ENCODE measurements at regions not wholly inside any gene's neighbourhood (a gene's known extent, or its start where the extent isn't known, plus 50 kb on each side); places are given as distances from the start of the nearest gene placed in this dataset.

- DNase-seq = no peak
- H3K9ac ChIP-seq (ENCODE audit: insufficient read depth in 1 of 2, low read length in 2 of 2) = no peak overlapping the region
- TF ChIP-seq, protein P1, sequence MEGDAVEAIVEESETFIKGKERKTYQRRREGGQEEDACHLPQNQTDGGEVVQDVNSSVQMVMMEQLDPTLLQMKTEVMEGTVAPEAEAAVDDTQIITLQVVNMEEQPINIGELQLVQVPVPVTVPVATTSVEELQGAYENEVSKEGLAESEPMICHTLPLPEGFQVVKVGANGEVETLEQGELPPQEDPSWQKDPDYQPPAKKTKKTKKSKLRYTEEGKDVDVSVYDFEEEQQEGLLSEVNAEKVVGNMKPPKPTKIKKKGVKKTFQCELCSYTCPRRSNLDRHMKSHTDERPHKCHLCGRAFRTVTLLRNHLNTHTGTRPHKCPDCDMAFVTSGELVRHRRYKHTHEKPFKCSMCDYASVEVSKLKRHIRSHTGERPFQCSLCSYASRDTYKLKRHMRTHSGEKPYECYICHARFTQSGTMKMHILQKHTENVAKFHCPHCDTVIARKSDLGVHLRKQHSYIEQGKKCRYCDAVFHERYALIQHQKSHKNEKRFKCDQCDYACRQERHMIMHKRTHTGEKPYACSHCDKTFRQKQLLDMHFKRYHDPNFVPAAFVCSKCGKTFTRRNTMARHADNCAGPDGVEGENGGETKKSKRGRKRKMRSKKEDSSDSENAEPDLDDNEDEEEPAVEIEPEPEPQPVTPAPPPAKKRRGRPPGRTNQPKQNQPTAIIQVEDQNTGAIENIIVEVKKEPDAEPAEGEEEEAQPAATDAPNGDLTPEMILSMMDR (IDR thresholded peaks at IDR 0.05; ENCODE audit: control extremely low read depth, extremely low read depth) = no peak
- WGBS, 2 donors = 80 to 85% methylated on average over 2 of the region's 2 CpGs
- no peak for ATAC-seq (ENCODE audit: insufficient read depth, low FRiP score)
- no peak overlapping the region for H3K27ac ChIP-seq (ENCODE audit: low read depth in 1 of 2, low read length in 1 of 2)
- no peaks in the 10 kb centered on the region for H3K36me3 ChIP-seq (ENCODE audit: control insufficient read depth in 4 of 4, insufficient read depth in 4 of 4, low read length in 4 of 4)
- no peak overlapping the region for H3K4me3 ChIP-seq
- peaks cover 0 to 3% (median 0%) of the 10 kb centered on the region in 4 donors for H3K9me3 ChIP-seq (ENCODE audit: control insufficient read depth in 4 of 4, insufficient read depth in 3 of 4, low read length in 3 of 4)
- H3K27me3 ChIP-seq (ENCODE audit: control insufficient read depth in 3 of 3, insufficient read depth in 3 of 3, low read length in 2 of 3) = no peaks in the 10 kb centered on the region
- no peaks in the 10 kb centered on the region for H3K4me1 ChIP-seq (ENCODE audit: control insufficient read depth in 5 of 5, insufficient read depth in 5 of 5, low read length in 5 of 5)
These were observed 742.7 kb upstream of the SLC35B3 start for GRCh38 chr6:9178071-9178470.

DNA sequence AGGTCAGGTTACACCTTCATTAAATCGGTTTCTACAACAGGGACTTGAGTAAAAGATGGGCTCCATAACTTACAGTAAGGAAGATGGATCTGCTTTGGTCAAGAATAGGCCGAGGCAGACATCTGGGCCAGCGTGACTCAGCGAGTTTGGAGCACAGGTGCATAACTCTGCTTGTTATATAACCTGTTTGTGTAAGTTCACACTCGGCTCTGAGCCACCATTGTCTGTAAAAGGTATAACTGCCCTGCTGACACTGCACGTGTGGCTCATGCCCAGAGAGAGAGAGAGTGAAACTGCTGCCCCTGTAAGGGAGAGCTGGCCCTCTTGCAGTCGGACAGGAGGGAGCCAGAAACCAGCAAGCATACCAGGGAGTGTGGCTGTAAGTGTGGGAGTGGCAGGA is 737.9 kb upstream of the SLC35B3 start:
- Histone ChIP-seq H3K36me3 (ENCODE audit: control insufficient read depth in 4 of 4, insufficient read depth in 4 of 4, low read length in 4 of 4) (no peaks in the 10 kb centered on the region), H3K9me3 (ENCODE audit: control insufficient read depth in 4 of 4, insufficient read depth in 3 of 4, low read length in 3 of 4) (peaks cover 0 to 3% (median under 1%) of the 10 kb centered on the region in 4 donors), H3K4me1 (ENCODE audit: control insufficient read depth in 5 of 5, insufficient read depth in 5 of 5, low read length in 5 of 5) (no peaks in the 10 kb centered on the region), H3K9ac (ENCODE audit: insufficient read depth in 1 of 2, low read length in 2 of 2) (no peak overlapping the region), H3K27ac (ENCODE audit: low read depth in 1 of 2, low read length in 1 of 2) (no peak overlapping the region), H3K4me3 (no peak overlapping the region), H3K27me3 (ENCODE audit: control insufficient read depth in 3 of 3, insufficient read depth in 3 of 3, low read length in 2 of 3) (no peaks in the 10 kb centered on the region)
- no peak for DNase-seq
- TF ChIP-seq, protein P1 (IDR thresholded peaks at IDR 0.05; ENCODE audit: control extremely low read depth, extremely low read depth) = no peak
- ATAC-seq (ENCODE audit: insufficient read depth, low FRiP score) = no peak
- WGBS, 2 donors = 80 to 84% methylated on average over 7 of the region's 7 CpGs

DNA sequence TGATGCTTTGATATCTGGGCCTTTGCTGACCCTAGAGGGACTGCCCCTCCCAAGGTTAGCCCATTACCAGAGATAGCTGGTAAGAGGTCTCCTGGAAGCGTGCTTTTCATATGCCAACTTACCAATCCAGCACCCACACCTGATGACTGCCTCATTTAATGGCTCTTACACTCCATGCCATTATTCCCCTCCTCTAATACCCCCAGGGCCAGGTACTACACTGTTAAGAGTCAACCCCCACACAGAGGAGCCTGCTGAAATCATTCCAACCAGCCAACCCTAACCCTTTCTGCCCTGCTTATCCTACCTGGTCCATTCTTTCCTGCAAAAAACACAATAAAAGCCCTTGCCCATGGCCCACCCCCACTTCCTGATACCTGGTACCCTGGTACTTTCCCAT is 736.8 kb upstream of the SLC35B3 start:
- no peaks in the 10 kb centered on the region for H3K27me3 ChIP-seq (ENCODE audit: control insufficient read depth in 3 of 3, insufficient read depth in 3 of 3, low read length in 2 of 3)
- no peak for ATAC-seq (ENCODE audit: insufficient read depth, low FRiP score)
- no peak overlapping the region for H3K4me3 ChIP-seq
- H3K36me3 ChIP-seq (ENCODE audit: control insufficient read depth in 4 of 4, insufficient read depth in 4 of 4, low read length in 4 of 4) = no peaks in the 10 kb centered on the region
- no peak overlapping the region for H3K27ac ChIP-seq (ENCODE audit: low read depth in 1 of 2, low read length in 1 of 2)
- TF ChIP-seq, protein P1 (IDR thresholded peaks at IDR 0.05; ENCODE audit: control extremely low read depth, extremely low read depth) = no peak
- no peak for DNase-seq
- no peaks in the 10 kb centered on the region for H3K4me1 ChIP-seq (ENCODE audit: control insufficient read depth in 5 of 5, insufficient read depth in 5 of 5, low read length in 5 of 5)
- 88 to 89% methylated on average over 1 of the region's 1 CpG for WGBS, 2 donors
- peaks cover 0 to 3% (median under 1%) of the 10 kb centered on the region in 4 donors for H3K9me3 ChIP-seq (ENCODE audit: control insufficient read depth in 4 of 4, insufficient read depth in 3 of 4, low read length in 3 of 4)
- no peak overlapping the region for H3K9ac ChIP-seq (ENCODE audit: insufficient read depth in 1 of 2, low read length in 2 of 2)

DNA sequence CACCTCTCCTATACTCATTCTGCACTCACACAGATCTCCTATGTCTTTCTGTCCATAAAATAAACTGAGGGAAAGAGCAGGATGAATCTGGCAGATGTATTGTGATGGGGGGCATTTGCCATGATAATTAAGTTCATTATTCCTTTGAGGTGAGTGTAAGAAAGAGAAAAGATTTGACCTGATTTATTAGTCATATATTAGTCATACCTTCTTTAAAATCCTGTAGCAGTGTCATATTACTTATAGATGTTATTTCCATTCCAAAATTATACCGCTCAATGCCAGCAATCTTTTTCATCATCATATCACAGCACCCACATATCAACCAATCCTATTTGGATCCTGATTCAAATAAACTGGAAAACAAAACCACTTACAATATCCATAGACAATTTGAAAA is 733.3 kb upstream of the SLC35B3 start:
- Histone ChIP-seq H3K4me1 (ENCODE audit: control insufficient read depth in 5 of 5, insufficient read depth in 5 of 5, low read length in 5 of 5) (no peaks in the 10 kb centered on the region), H3K27ac (ENCODE audit: low read depth in 1 of 2, low read length in 1 of 2) (no peak overlapping the region), H3K27me3 (ENCODE audit: control insufficient read depth in 3 of 3, insufficient read depth in 3 of 3, low read length in 2 of 3) (no peaks in the 10 kb centered on the region), H3K4me3 (no peak overlapping the region), H3K36me3 (ENCODE audit: control insufficient read depth in 4 of 4, insufficient read depth in 4 of 4, low read length in 4 of 4) (no peaks in the 10 kb centered on the region), H3K9me3 (ENCODE audit: control insufficient read depth in 4 of 4, insufficient read depth in 3 of 4, low read length in 3 of 4) (peaks cover 0 to 3% (median under 1%) of the 10 kb centered on the region in 4 donors), H3K9ac (ENCODE audit: insufficient read depth in 1 of 2, low read length in 2 of 2) (no peak overlapping the region)
- ATAC-seq (ENCODE audit: insufficient read depth, low FRiP score) (no peak), DNase-seq (no peak)
- TF ChIP-seq, protein P1 (IDR thresholded peaks at IDR 0.05; ENCODE audit: control extremely low read depth, extremely low read depth) = no peak
- WGBS, 2 donors = 89 to 93% methylated on average over 1 of the region's 1 CpG
